Vagina (tissue), 2 donors: ENCODE measurements at regions not wholly inside any gene's neighbourhood (a gene's known extent, or its start where the extent isn't known, plus 50 kb on each side); places are given as distances from the start of the nearest gene placed in this dataset.

Experiments
- DNase-seq, 2 donors: peaks; one replicate each; pipeline ENCODE4 v3.0.0-alpha.2; 2017; ENCODE audit errors: extremely low spot score in 2 of 2
- H3K27ac ChIP-seq: fragments of 200-600 bp; sonication (generic); one replicate; pipeline ENCODE4 v1.5.1; 2019
- H3K27me3 ChIP-seq: fragments of 200-600 bp; sonication (generic); one replicate; pipeline ENCODE4 v1.5.1; 2019
- H3K36me3 ChIP-seq, 2 donors: fragments of 200-600 bp; sonication (generic); one replicate each; pipeline ENCODE4 v1.5.1; 2017 to 2019
- H3K4me1 ChIP-seq: fragments of 200-600 bp; sonication (generic); one replicate; pipeline ENCODE4 v1.5.1; 2019
- H3K4me3 ChIP-seq, 2 donors: fragments of 200-600 bp; sonication (generic); 1 replicate in 1 of 2; 2 replicates in 1 of 2; pipeline ENCODE4 v1.5.1; 2016 to 2019
- H3K9me3 ChIP-seq: fragments of 200-600 bp; sonication (generic); one replicate; pipeline ENCODE4 v1.5.1; 2019
- POLR2A ChIP-seq, 2 donors: fragments of 450-650 bp; IDR thresholded peaks; one replicate each; pipeline ENCODE4 v1.6.1; 2017; ENCODE audit warnings: antibody characterized with exemption in 2 of 2, mild to moderate bottlenecking in 2 of 2, moderate library complexity in 2 of 2
- POLR2AphosphoS5 ChIP-seq, 2 donors: sonication (generic); formaldehyde crosslinking; IDR thresholded peaks; one replicate each; pipeline ENCODE4 v1.9.0; 2017; ENCODE audit warnings: antibody characterized with exemption in 2 of 2, mild to moderate bottlenecking in 2 of 2, low read depth in 1 of 2; ENCODE audit not compliant: insufficient read depth in 1 of 2
- intact Hi-C: fragments of 100-400 bp; cut with DNase I; formaldehyde crosslinking; loops from one replicate; pipeline ENCODE4 v1.15.1; 2023
- TF ChIP-seq, protein P1 (sequence below), 3 experiments: fragments of 450-650 bp in 2 of 3; fragments of 200-600 bp in 1 of 3; sonication (generic) in 1 of 3; IDR thresholded peaks; one replicate each; pipeline ENCODE4 v1.5.1; 2017 to 2019; ENCODE audit warnings: antibody characterized with exemption in 3 of 3, mild to moderate bottlenecking in 2 of 3, moderate library complexity in 2 of 3

DNA sequence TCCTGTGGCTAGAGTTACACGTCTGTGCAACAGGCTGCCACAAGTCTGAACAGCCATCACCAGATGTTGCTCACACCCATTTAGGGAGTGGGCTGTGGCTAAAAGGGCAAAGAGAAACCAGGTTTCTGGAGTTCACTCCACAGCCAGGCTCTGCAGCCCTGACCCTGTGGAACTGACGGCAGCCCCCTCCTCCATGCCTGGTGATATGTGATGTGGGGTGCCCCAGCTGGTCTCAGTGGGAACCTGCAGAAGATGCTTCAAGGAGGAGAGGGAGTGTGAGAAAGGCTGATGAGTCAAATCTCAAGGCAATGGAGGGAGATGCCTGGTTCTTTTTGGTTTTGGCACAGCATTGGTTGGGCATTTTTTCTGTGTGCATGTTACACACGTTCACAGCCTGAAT is 130.6 kb downstream of the TPRA1 start:
- peaks cover 9% of the 10 kb centered on the region for H3K27me3 ChIP-seq
- intact Hi-C loops, result loop anchor here (10.0 kb wide), 1 partner anchor 705 kb away; no protein-coding TSS in a partner anchor
- TF ChIP-seq POLR2AphosphoS5 (IDR thresholded peaks at IDR 0.05; ENCODE audit: insufficient read depth in 1 of 2, low read depth in 1 of 2) (no peak), POLR2A (IDR thresholded peaks at IDR 0.05) (no peak)
- TF ChIP-seq, protein P1, sequence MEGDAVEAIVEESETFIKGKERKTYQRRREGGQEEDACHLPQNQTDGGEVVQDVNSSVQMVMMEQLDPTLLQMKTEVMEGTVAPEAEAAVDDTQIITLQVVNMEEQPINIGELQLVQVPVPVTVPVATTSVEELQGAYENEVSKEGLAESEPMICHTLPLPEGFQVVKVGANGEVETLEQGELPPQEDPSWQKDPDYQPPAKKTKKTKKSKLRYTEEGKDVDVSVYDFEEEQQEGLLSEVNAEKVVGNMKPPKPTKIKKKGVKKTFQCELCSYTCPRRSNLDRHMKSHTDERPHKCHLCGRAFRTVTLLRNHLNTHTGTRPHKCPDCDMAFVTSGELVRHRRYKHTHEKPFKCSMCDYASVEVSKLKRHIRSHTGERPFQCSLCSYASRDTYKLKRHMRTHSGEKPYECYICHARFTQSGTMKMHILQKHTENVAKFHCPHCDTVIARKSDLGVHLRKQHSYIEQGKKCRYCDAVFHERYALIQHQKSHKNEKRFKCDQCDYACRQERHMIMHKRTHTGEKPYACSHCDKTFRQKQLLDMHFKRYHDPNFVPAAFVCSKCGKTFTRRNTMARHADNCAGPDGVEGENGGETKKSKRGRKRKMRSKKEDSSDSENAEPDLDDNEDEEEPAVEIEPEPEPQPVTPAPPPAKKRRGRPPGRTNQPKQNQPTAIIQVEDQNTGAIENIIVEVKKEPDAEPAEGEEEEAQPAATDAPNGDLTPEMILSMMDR (IDR thresholded peaks at IDR 0.05), result no peak
- no peak for DNase-seq
- H3K36me3 ChIP-seq, result no peaks in the 10 kb centered on the region
- H3K9me3 ChIP-seq, result no peaks in the 10 kb centered on the region
- peaks cover 26% of the 10 kb centered on the region for H3K4me1 ChIP-seq
- no peak overlapping the region for H3K27ac ChIP-seq
- no peak overlapping the region for H3K4me3 ChIP-seq

DNA sequence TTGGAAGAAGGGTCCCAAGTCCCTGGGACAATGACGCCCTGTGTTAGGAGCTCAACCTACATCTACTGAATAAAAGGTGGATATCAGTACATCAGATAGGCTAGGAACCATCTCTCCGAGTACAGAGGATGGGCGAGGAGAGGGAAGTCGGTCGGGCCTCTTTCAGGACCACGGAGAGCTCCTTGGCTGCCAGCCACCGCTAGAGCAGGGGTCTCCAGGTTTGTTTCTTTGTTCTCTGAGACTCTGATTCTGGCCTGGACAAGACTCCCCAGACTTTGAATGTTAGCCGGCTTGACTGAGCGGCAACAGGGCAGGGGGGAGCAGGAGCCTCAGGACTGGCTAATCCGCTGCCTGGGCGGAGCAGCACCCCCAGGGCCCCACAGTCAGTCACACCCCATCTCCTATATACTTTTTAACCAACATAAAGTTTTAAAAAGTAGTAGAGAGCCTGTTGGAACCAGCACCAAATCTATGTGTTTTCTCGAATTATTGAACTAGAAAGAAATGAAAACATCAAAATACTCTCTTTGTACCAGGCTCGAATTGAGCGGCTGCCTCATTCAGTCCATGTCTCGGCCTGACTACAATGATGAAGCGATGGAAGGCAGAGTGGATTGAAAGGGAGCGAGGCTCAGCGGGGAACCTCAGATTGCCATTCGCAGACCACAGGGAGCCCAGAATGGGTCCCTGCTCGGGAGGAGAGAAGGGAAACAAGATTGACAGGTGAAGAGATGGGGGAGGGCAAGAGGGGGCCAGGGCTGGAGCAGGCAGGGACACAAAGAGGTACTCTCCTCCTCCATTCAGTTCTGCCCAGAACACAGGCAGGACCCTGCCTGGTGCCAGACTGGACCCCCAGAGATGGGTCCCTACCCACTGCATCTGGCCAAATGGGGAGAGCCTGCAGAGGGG is 131.6 kb downstream of the TPRA1 start:
- no peak for DNase-seq
- H3K4me1 ChIP-seq, result peaks cover 26% of the 10 kb centered on the region
- H3K9me3 ChIP-seq, result no peaks in the 10 kb centered on the region
- intact Hi-C loops, result loop anchor here (10.0 kb wide), 1 partner anchor 704 kb away; no protein-coding TSS in a partner anchor
- H3K27ac ChIP-seq, result no peak overlapping the region
- TF ChIP-seq, protein P1 (IDR thresholded peaks at IDR 0.05), result no peak
- no peak for TF ChIP-seq POLR2A (IDR thresholded peaks at IDR 0.05)
- TF ChIP-seq POLR2AphosphoS5 (IDR thresholded peaks at IDR 0.05; ENCODE audit: insufficient read depth in 1 of 2, low read depth in 1 of 2), result no peak
- no peak overlapping the region for H3K4me3 ChIP-seq
- H3K36me3 ChIP-seq, result no peaks in the 10 kb centered on the region
- peaks cover 11% of the 10 kb centered on the region for H3K27me3 ChIP-seq

DNA sequence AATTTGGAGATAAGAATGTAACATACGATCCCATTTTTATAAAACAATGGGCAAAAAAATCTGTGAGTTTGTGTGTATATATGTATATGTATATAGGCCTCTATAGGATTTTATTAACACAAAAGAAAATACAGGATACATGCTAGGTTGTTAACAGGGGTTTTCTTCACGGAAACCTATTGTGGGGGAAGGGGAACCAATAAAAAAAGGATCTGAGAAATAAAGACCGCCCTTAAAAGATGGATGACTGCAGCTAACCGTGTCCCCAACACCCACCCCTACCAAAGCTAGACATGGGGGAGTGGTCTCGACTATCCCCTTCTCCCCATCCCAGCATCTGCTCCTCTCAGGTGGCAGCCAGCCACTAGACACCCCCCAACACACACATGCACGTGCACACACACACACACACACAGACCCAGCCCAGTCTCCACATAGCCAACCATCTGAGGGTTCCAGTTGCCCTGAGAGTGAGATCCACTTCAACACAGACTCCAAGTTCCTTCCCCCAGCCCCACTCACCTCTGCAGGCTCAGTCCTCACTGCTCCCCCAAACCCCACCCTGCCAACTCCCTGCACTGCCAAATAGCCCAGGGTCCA is 132.9 kb downstream of the TPRA1 start:
- Histone ChIP-seq H3K4me1 (peaks cover 26% of the 10 kb centered on the region), H3K4me3 (no peak overlapping the region), H3K27me3 (peaks cover 11% of the 10 kb centered on the region), H3K27ac (no peak overlapping the region), H3K9me3 (no peaks in the 10 kb centered on the region), H3K36me3 (no peaks in the 10 kb centered on the region)
- DNase-seq, result no peak
- intact Hi-C loops, result loop anchor here (10.0 kb wide), 1 partner anchor 703 kb away; no protein-coding TSS in a partner anchor
- TF ChIP-seq POLR2AphosphoS5 (IDR thresholded peaks at IDR 0.05; ENCODE audit: insufficient read depth in 1 of 2, low read depth in 1 of 2), result no peak
- TF ChIP-seq POLR2A (IDR thresholded peaks at IDR 0.05), result no peak
- TF ChIP-seq, protein P1 (IDR thresholded peaks at IDR 0.05), result no peak

DNA sequence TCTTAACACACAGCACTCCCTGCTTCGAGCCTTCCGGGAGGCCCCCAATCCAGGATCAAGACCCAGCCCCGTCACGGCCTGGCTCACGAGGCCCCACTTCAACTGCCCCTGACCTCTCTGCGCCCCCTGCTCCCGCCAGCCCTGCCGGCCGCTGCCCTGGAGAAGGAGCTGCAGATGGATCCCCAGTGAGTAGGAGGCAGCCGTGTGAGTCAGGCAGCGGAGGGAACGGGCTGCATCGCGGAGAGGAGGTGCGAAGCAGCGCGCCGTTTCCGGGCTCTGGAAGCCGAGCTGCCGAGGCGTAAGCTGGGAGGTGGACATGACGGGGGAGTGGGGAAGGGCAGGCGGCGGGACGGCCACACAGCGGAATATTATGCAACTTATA is 133.4 kb downstream of the TPRA1 start:
- H3K4me3 ChIP-seq, result peak overlapping the region in 1 of 2 donors; percentile 0
- H3K27ac ChIP-seq, result no peak overlapping the region
- H3K9me3 ChIP-seq, result no peaks in the 10 kb centered on the region
- DNase-seq, result no peak
- H3K4me1 ChIP-seq, result peaks cover 26% of the 10 kb centered on the region
- intact Hi-C loops, result loop anchor here (10.0 kb wide), 1 partner anchor 702 kb away; no protein-coding TSS in a partner anchor
- peaks cover 11% of the 10 kb centered on the region for H3K27me3 ChIP-seq
- TF ChIP-seq POLR2AphosphoS5 (IDR thresholded peaks at IDR 0.05; ENCODE audit: insufficient read depth in 1 of 2, low read depth in 1 of 2) (no peak), POLR2A (IDR thresholded peaks at IDR 0.05) (no peak)
- TF ChIP-seq, protein P1 (IDR thresholded peaks at IDR 0.05), result no peak
- H3K36me3 ChIP-seq, result no peaks in the 10 kb centered on the region
